ENCODE measurements at regions not wholly inside any gene's neighbourhood (a gene's known extent, or its start where the extent isn't known, plus 50 kb on each side); places are given as distances from the start of the nearest gene placed in this dataset.

GRCh38 chr1:213921311-213921710 lies 66.5 kb upstream of the PROX1 start:
- TF ChIP-seq EZH2 (IDR thresholded peaks at IDR 0.05; ENCODE audit: insufficient read depth, poor library complexity, severe bottlenecking) (no peak), EZH2phosphoT487 (IDR thresholded peaks at IDR 0.05; ENCODE audit: insufficient read depth, low read depth) (no peak)

All from GM23248 (cell line).